GM12878 (cell line): ENCODE measurements at regions not wholly inside any gene's neighbourhood (a gene's known extent, or its start where the extent isn't known, plus 50 kb on each side); places are given as distances from the start of the nearest gene placed in this dataset.

Source experiments
- ATAC-seq: fragments of 200-7000 bp; cut with Tn5 transposase; 3 replicates; pipeline ENCODE4 v1.9.1; 2020; ENCODE audit warnings: mild to moderate bottlenecking, moderate library complexity
- BruUV-seq: library from RNA; stranded (reverse); fragments of 400-500 nt; replicated peaks from 2 replicates; lab custom pipeline; 2021; lab: Mats Ljungman, UMichigan
- CTCF ChIA-PET: fragments of 300-600 bp; sonication (Branson Sonifier 250); formaldehyde crosslinking; extraction: SDS; loops from one replicate; lab custom pipeline; 2021; ENCODE audit warnings: inconsistent platforms; lab: Yijun Ruan, JAX
- POLR2A ChIA-PET: fragments of 350-600 bp; formaldehyde crosslinking; extraction: SDS; loops from one replicate; lab custom pipeline; 2021; ENCODE audit warnings: inconsistent platforms; lab: Charles Lee
- RAD21 ChIA-PET: fragments of 300-600 bp; sonication (Branson Sonifier 250); formaldehyde crosslinking; loops from one replicate; lab custom pipeline; 2023; ENCODE audit warnings: antibody characterized with exemption; ENCODE audit not compliant: unreplicated experiment; lab: Charles Lee
- SMC1A ChIA-PET: fragments of 300-600 bp; sonication (Branson Sonifier 250); formaldehyde crosslinking; loops from one replicate; lab custom pipeline; 2023; ENCODE audit not compliant: unreplicated experiment, uncharacterized antibody; lab: Charles Lee
- DNase-seq: peaks from one replicate; pipeline ENCODE4 v3.0.0-alpha.2; 2011; ENCODE audit warnings: low read depth, low spot score
- FAIRE-seq: peaks from 3 replicates; lab custom pipeline; 2011; peaks lifted over from hg19 to GRCh38; lab: Jason Lieb, UNC
- H2AFZ ChIP-seq: 2 replicates; pipeline ENCODE4 v1.6.0; 2011; ENCODE audit warnings: low read depth, low read length, control low read depth; ENCODE audit not compliant: control insufficient read depth
- H3K27ac ChIP-seq: 2 replicates; pipeline ENCODE4 v1.5.1; 2011; ENCODE audit warnings: control low read depth; ENCODE audit not compliant: control insufficient read depth, insufficient read depth
- H3K27me3 ChIP-seq, 2 experiments: replicated peaks in 1 of 2; 2 replicates each; pipeline versions ENCODE4 v1.6.0 to v1.6.1; 2011; ENCODE audit warnings: low read length in 1 of 2; ENCODE audit not compliant: control insufficient read depth in 2 of 2, insufficient read depth in 2 of 2
- H3K36me3 ChIP-seq, 2 experiments: 2 replicates each; pipeline ENCODE4 v1.5.1; 2011; ENCODE audit warnings: low read length in 1 of 2; ENCODE audit not compliant: control insufficient read depth in 2 of 2, insufficient read depth in 2 of 2
- H3K4me1 ChIP-seq: 2 replicates; pipeline ENCODE4 v1.6.1; 2011; ENCODE audit warnings: mild to moderate bottlenecking, low read length, moderate library complexity, mixed read lengths; ENCODE audit not compliant: control insufficient read depth, insufficient read depth
- H3K4me2 ChIP-seq: 2 replicates; pipeline ENCODE4 v1.6.0; 2011; ENCODE audit warnings: control low read depth; ENCODE audit not compliant: control insufficient read depth, insufficient read depth
- H3K4me3 ChIP-seq: fragments of 200-600 bp; sonication (generic); 2 replicates; pipeline ENCODE4 v1.5.1; 2016
- H3K79me2 ChIP-seq: 2 replicates; pipeline ENCODE4 v1.6.0; 2011; ENCODE audit warnings: low read length; ENCODE audit not compliant: control insufficient read depth, insufficient read depth
- H3K9ac ChIP-seq: 2 replicates; pipeline ENCODE4 v1.8.0; 2011; ENCODE audit warnings: low read length, control low read depth, mixed read lengths; ENCODE audit not compliant: control insufficient read depth, insufficient read depth
- H3K9me3 ChIP-seq: replicated peaks from 3 replicates; pipeline ENCODE4 v1.5.1; 2011; ENCODE audit warnings: mild to moderate bottlenecking, low read length; ENCODE audit not compliant: control insufficient read depth, insufficient read depth
- H4K20me1 ChIP-seq: 2 replicates; pipeline ENCODE4 v1.6.0; 2011; ENCODE audit not compliant: control insufficient read depth, insufficient read depth
- BRCA1 ChIP-seq: IDR thresholded peaks from 2 replicates; pipeline ENCODE4 v1.6.1; 2011; ENCODE audit warnings: low read depth, low read length, improper control_type of control experiment
- CBFB ChIP-seq: IDR thresholded peaks from 2 replicates; pipeline ENCODE4 v1.6.1; 2016; ENCODE audit warnings: antibody characterized with exemption, low read depth
- CEBPZ ChIP-seq: fragments of 150-350 bp; IDR thresholded peaks from 2 replicates; pipeline ENCODE4 v1.6.1; 2016; ENCODE audit warnings: low read depth, low read length
- CHD2 ChIP-seq: IDR thresholded peaks from 2 replicates; pipeline ENCODE4 v1.6.1; 2011; ENCODE audit warnings: low read depth, low read length, improper control_type of control experiment, borderline replicate concordance
- CREB1 ChIP-seq: IDR thresholded peaks from 2 replicates; pipeline ENCODE4 v1.6.1; 2012; ENCODE audit warnings: low read depth, mild to moderate bottlenecking, inconsistent platforms
- GATAD2B ChIP-seq: fragments of 450-650 bp; conservative IDR thresholded peaks from 2 replicates; pipeline ENCODE4 v1.6.1; 2017; ENCODE audit warnings: low read depth, mild to moderate bottlenecking, moderate library complexity
- IKZF2 ChIP-seq, 2 experiments: fragments of 450-650 bp; IDR thresholded peaks; 2 replicates each; pipeline ENCODE4 v1.6.1; 2017; ENCODE audit warnings: mild to moderate bottlenecking in 2 of 2, moderate library complexity in 2 of 2
- JUNB ChIP-seq: IDR thresholded peaks from 2 replicates; pipeline ENCODE4 v1.6.1; 2016; ENCODE audit warnings: antibody characterized with exemption, mild to moderate bottlenecking
- JUND ChIP-seq: IDR thresholded peaks from 2 replicates; pipeline ENCODE4 v1.6.1; 2012; ENCODE audit warnings: low read depth, mild to moderate bottlenecking, low read length, improper control_type of control experiment, moderate library complexity
- KDM1A ChIP-seq: fragments of 200-600 bp; sonication (generic); IDR thresholded peaks from 2 replicates; pipeline ENCODE4 v1.6.1; 2016; ENCODE audit warnings: borderline replicate concordance
- MTA3 ChIP-seq: IDR thresholded peaks from 2 replicates; pipeline ENCODE4 v1.6.1; 2012; ENCODE audit warnings: low read length, inconsistent platforms, borderline replicate concordance
- MYB ChIP-seq: fragments of 150-350 bp; IDR thresholded peaks from 2 replicates; pipeline ENCODE4 v1.6.1; 2014; ENCODE audit warnings: mild to moderate bottlenecking, low read depth, low read length, borderline replicate concordance
- NFIC ChIP-seq: IDR thresholded peaks from 2 replicates; pipeline ENCODE4 v1.6.1; 2012; ENCODE audit warnings: low read depth, mild to moderate bottlenecking, inconsistent platforms, low read length, moderate library complexity
- POLR2A ChIP-seq: IDR thresholded peaks from 2 replicates; pipeline ENCODE4 v1.6.1; 2011; ENCODE audit warnings: low read depth, mild to moderate bottlenecking, low read length
- SIN3A ChIP-seq: IDR thresholded peaks from 2 replicates; pipeline ENCODE4 v1.6.1; 2012; ENCODE audit warnings: low read depth, low read length, improper control_type of control experiment
- SPI1 ChIP-seq: IDR thresholded peaks from 2 replicates; pipeline ENCODE4 v1.6.1; 2011; ENCODE audit warnings: low read depth, mild to moderate bottlenecking, low read length, moderate library complexity, borderline replicate concordance; ENCODE audit not compliant: insufficient read depth
- ZBED1 ChIP-seq: IDR thresholded peaks from 2 replicates; pipeline ENCODE4 v1.6.1; 2016; ENCODE audit warnings: borderline replicate concordance
- WGBS: methylation state at CpG from one replicate; pipeline ENCODE4 v1.1.6; 2016; ENCODE audit warnings: low lambda C conversion rate; ENCODE audit not compliant: insufficient replicate concordance, insufficient coverage; ENCODE audit errors: missing lambda C conversion rate; 5-methylcytosine and 5-hydroxymethylcytosine counted together
- in situ Hi-C: fragments of 300-500 bp; cut with MboI; formaldehyde crosslinking; loops from 9 replicates; pipeline ENCODE4 v1.14.3; 2018; ENCODE audit warnings: mixed read lengths
- intact Hi-C: fragments of 100-400 bp; cut with micrococcal nuclease; formaldehyde crosslinking; loops from one replicate; pipeline ENCODE4 v1.14.2; 2022; ENCODE audit not compliant: unreplicated experiment
- TF ChIP-seq, protein P1 (sequence below): fragments of 450-650 bp; IDR thresholded peaks from 2 replicates; pipeline ENCODE4 v1.6.1; 2017; ENCODE audit warnings: antibody characterized with exemption, mild to moderate bottlenecking, moderate library complexity

DNA sequence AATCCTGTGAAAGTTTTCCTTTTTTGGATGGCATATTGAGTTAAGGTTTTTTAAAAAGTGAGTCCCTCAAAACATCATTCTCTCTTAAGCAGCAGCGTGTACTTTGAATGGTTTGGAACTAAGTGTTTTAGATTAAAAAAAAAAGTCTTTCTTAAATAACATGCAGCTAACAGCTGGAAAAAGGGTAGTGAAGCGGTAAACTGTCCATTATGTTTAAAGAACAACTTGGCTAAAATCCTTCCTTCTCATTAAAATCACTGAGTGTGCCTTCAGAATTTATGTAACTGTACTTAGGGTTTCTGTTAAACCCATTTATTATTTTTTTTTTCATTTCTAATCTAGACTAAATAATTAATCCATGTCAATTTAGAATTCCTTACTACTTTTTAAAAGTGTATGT lies 254.2 kb upstream of the ADAMTS5 start:
- no peaks in the 10 kb centered on the region for H4K20me1 ChIP-seq
- FAIRE-seq = no peak
- H3K9ac ChIP-seq = no peak overlapping the region
- no peaks in the 10 kb centered on the region for H3K79me2 ChIP-seq
- H2AFZ ChIP-seq = no peak overlapping the region
- intact Hi-C loops (no loop called here), in situ Hi-C loops (no loop called here)
- H3K4me3 ChIP-seq = no peak overlapping the region
- no peaks in the 10 kb centered on the region for H3K36me3 ChIP-seq
- POLR2A ChIA-PET = no interaction called here
- WGBS = 0% methylated on average over 2 of the region's 2 CpGs
- no peak overlapping the region for H3K4me2 ChIP-seq
- H3K9me3 ChIP-seq = no peaks in the 10 kb centered on the region
- CTCF ChIA-PET = no interaction called here
- no TSS peak for BruUV-seq
- H3K4me1 ChIP-seq = no peaks in the 10 kb centered on the region
- SMC1A ChIA-PET = no interaction called here
- TF ChIP-seq ZBED1 (no peak), CHD2 (no peak), BRCA1 (no peak), SIN3A (no peak), MTA3 (no peak), CBFB (no peak), IKZF2 (IDR thresholded peaks at IDR 0.05) (no peak), MYB (no peak), KDM1A (no peak), GATAD2B (no peak), JUNB (no peak), SPI1 (no peak), JUND (no peak), CEBPZ (no peak), NFIC (no peak), POLR2A (no peak), CREB1 (no peak)
- TF ChIP-seq, protein P1, sequence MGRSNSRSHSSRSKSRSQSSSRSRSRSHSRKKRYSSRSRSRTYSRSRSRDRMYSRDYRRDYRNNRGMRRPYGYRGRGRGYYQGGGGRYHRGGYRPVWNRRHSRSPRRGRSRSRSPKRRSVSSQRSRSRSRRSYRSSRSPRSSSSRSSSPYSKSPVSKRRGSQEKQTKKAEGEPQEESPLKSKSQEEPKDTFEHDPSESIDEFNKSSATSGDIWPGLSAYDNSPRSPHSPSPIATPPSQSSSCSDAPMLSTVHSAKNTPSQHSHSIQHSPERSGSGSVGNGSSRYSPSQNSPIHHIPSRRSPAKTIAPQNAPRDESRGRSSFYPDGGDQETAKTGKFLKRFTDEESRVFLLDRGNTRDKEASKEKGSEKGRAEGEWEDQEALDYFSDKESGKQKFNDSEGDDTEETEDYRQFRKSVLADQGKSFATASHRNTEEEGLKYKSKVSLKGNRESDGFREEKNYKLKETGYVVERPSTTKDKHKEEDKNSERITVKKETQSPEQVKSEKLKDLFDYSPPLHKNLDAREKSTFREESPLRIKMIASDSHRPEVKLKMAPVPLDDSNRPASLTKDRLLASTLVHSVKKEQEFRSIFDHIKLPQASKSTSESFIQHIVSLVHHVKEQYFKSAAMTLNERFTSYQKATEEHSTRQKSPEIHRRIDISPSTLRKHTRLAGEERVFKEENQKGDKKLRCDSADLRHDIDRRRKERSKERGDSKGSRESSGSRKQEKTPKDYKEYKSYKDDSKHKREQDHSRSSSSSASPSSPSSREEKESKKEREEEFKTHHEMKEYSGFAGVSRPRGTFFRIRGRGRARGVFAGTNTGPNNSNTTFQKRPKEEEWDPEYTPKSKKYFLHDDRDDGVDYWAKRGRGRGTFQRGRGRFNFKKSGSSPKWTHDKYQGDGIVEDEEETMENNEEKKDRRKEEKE = no peak
- TF ChIP-seq, all 136 proteins: peak for 0
- H3K27me3 ChIP-seq = no peaks in the 10 kb centered on the region
- DNase-seq (no peak), ATAC-seq (no peak)
- no peak overlapping the region for H3K27ac ChIP-seq
- RAD21 ChIA-PET = no interaction called here
